MM.1S (cell line): ENCODE measurements at regions not wholly inside any gene's neighbourhood (a gene's known extent, or its start where the extent isn't known, plus 50 kb on each side); places are given as distances from the start of the nearest gene placed in this dataset.

Source experiments
- DNase-seq: peaks from one replicate; pipeline ENCODE4 v3.0.0-alpha.2; 2015
- H2AFZ ChIP-seq: fragments of 300-600 bp; sonication (generic); 2 replicates; pipeline ENCODE4 v1.6.0; 2016; ENCODE audit warnings: antibody characterized with exemption, low read length
- H3F3A ChIP-seq: fragments of 300-600 bp; sonication (generic); 2 replicates; pipeline ENCODE4 v1.6.1; 2016; ENCODE audit warnings: mild to moderate bottlenecking, antibody characterized with exemption, low read length, moderate library complexity, mixed read lengths; ENCODE audit not compliant: insufficient read depth
- H3K27ac ChIP-seq: fragments of 300-600 bp; sonication (generic); 2 replicates; pipeline ENCODE4 v1.5.1; 2016; ENCODE audit warnings: mild to moderate bottlenecking, low read length
- H3K27me3 ChIP-seq: fragments of 300-600 bp; sonication (generic); replicated peaks from 2 replicates; pipeline ENCODE4 v1.6.0; 2016; ENCODE audit warnings: low read length; ENCODE audit not compliant: insufficient read depth
- H3K36me3 ChIP-seq: fragments of 300-600 bp; sonication (generic); replicated peaks from 2 replicates; pipeline ENCODE4 v1.6.1; 2016; ENCODE audit warnings: mild to moderate bottlenecking, low read length, mixed read lengths; ENCODE audit not compliant: insufficient read depth
- H3K4me1 ChIP-seq: fragments of 300-600 bp; sonication (generic); 2 replicates; pipeline ENCODE4 v1.6.1; 2016; ENCODE audit warnings: low read length, mixed read lengths
- H3K4me2 ChIP-seq: fragments of 300-600 bp; sonication (generic); 2 replicates; pipeline ENCODE4 v1.6.0; 2016; ENCODE audit warnings: low read depth, low read length
- H3K4me3 ChIP-seq: fragments of 300-600 bp; sonication (generic); 2 replicates; pipeline ENCODE4 v1.5.1; 2016; ENCODE audit warnings: low read length, mixed read lengths
- H3K79me2 ChIP-seq: fragments of 300-600 bp; sonication (generic); 2 replicates; pipeline ENCODE4 v1.6.1; 2016; ENCODE audit warnings: mixed run types, low read length, mixed read lengths
- H3K9ac ChIP-seq: fragments of 300-600 bp; sonication (generic); 2 replicates; pipeline ENCODE4 v1.6.1; 2016; ENCODE audit warnings: low read length, mixed read lengths
- H3K9me2 ChIP-seq: fragments of 300-600 bp; sonication (generic); replicated peaks from 2 replicates; pipeline ENCODE4 v1.6.1; 2016; ENCODE audit warnings: mild to moderate bottlenecking, low read length, mixed read lengths; ENCODE audit not compliant: insufficient read depth
- H3K9me3 ChIP-seq: fragments of 300-600 bp; sonication (generic); replicated peaks from 2 replicates; pipeline ENCODE4 v1.6.1; 2016; ENCODE audit warnings: mild to moderate bottlenecking, low read length, mixed read lengths; ENCODE audit not compliant: insufficient read depth
- H4K20me1 ChIP-seq: fragments of 300-600 bp; sonication (generic); 2 replicates; pipeline ENCODE4 v1.6.1; 2016; ENCODE audit warnings: mild to moderate bottlenecking, low read length, moderate library complexity, mixed read lengths; ENCODE audit not compliant: insufficient read depth
- CTCF ChIP-seq: fragments of 300-600 bp; sonication (generic); IDR thresholded peaks from 2 replicates; pipeline ENCODE4 v1.5.1; 2016; ENCODE audit warnings: antibody characterized with exemption, low read length, mixed read lengths
- EZH2 ChIP-seq: fragments of 300-600 bp; sonication (generic); optimal IDR thresholded peaks from 2 replicates; pipeline ENCODE3; 2017; ENCODE audit warnings: low read depth, mild to moderate bottlenecking, antibody characterized with exemption, low read length, mixed read lengths
- EZH2phosphoT487 ChIP-seq: fragments of 300-600 bp; sonication (generic); IDR thresholded peaks from 2 replicates; pipeline ENCODE4 v1.6.1; 2018; ENCODE audit warnings: antibody characterized with exemption, low read length

- no peaks in the 10 kb centered on the region for H3K36me3 ChIP-seq
- no peak for DNase-seq
- no peak overlapping the region for H2AFZ ChIP-seq
- no peak overlapping the region for H3K4me3 ChIP-seq
- H3K79me2 ChIP-seq: no peaks in the 10 kb centered on the region
- no peak overlapping the region for H3K9ac ChIP-seq
- no peaks in the 10 kb centered on the region for H3K27me3 ChIP-seq
- H3K27ac ChIP-seq: no peak overlapping the region
- H3K9me3 ChIP-seq: no peaks in the 10 kb centered on the region
- H4K20me1 ChIP-seq: no peaks in the 10 kb centered on the region
- no peaks in the 10 kb centered on the region for H3K9me2 ChIP-seq
- H3K4me1 ChIP-seq: no peaks in the 10 kb centered on the region
- H3F3A ChIP-seq: no peaks in the 10 kb centered on the region
- no peak for TF ChIP-seq EZH2phosphoT487
- no peak for TF ChIP-seq EZH2
- no peak for TF ChIP-seq CTCF
- no peak overlapping the region for H3K4me2 ChIP-seq
These were observed 58.3 kb upstream of the PACRGL start for GRCh38 chr4:20641976-20642375.

GRCh38 chr4:20643631-20644030 is 56.6 kb upstream of the PACRGL start:
- Histone ChIP-seq H3K4me3 (no peak overlapping the region), H3K79me2 (no peaks in the 10 kb centered on the region), H2AFZ (no peak overlapping the region), H3K27me3 (no peaks in the 10 kb centered on the region), H3K27ac (no peak overlapping the region), H3K4me2 (no peak overlapping the region), H4K20me1 (no peaks in the 10 kb centered on the region), H3F3A (no peaks in the 10 kb centered on the region), H3K4me1 (no peaks in the 10 kb centered on the region), H3K36me3 (no peaks in the 10 kb centered on the region), H3K9me2 (no peaks in the 10 kb centered on the region), H3K9me3 (no peaks in the 10 kb centered on the region), H3K9ac (no peak overlapping the region)
- TF ChIP-seq CTCF: no peak
- TF ChIP-seq EZH2: no peak
- TF ChIP-seq EZH2phosphoT487: no peak
- no peak for DNase-seq

GRCh38 chr4:20645236-20645635 is 55.0 kb upstream of the PACRGL start:
- no peaks in the 10 kb centered on the region for H3K4me1 ChIP-seq
- no peak overlapping the region for H2AFZ ChIP-seq
- no peaks in the 10 kb centered on the region for H3K36me3 ChIP-seq
- no peaks in the 10 kb centered on the region for H3K9me3 ChIP-seq
- no peaks in the 10 kb centered on the region for H3K79me2 ChIP-seq
- no peak for TF ChIP-seq CTCF
- no peak for TF ChIP-seq EZH2phosphoT487
- no peak for TF ChIP-seq EZH2
- H4K20me1 ChIP-seq: no peaks in the 10 kb centered on the region
- no peak for DNase-seq
- H3F3A ChIP-seq: no peaks in the 10 kb centered on the region
- no peaks in the 10 kb centered on the region for H3K27me3 ChIP-seq
- H3K9me2 ChIP-seq: no peaks in the 10 kb centered on the region
- H3K27ac ChIP-seq: no peak overlapping the region
- no peak overlapping the region for H3K4me3 ChIP-seq
- H3K9ac ChIP-seq: no peak overlapping the region
- H3K4me2 ChIP-seq: no peak overlapping the region
